IMR-90 (cell line): ENCODE measurements at regions not wholly inside any gene's neighbourhood (a gene's known extent, or its start where the extent isn't known, plus 50 kb on each side); places are given as distances from the start of the nearest gene placed in this dataset.
"Not testable (repeated sequence)": the region's sequence is repeated elsewhere in the genome, so short reads cannot be mapped to it uniquely, and the experiment has no call there.

Experiments
- ATAC-seq: fragments of 200-7000 bp; cut with Tn5 transposase; 2 replicates; pipeline ENCODE4 v1.9.1; 2020; ENCODE audit warnings: low read depth, mild to moderate bottlenecking, moderate library complexity
- BruUV-seq: library from RNA; stranded (reverse); fragments of 400-500 nt; replicated peaks from 2 replicates; lab custom pipeline; 2021; lab: Mats Ljungman, UMichigan
- CTCF ChIA-PET: fragments of 300-600 bp; formaldehyde crosslinking; extraction: SDS; loops from one replicate; lab custom pipeline; 2021; ENCODE audit warnings: antibody characterized with exemption; lab: Yijun Ruan, JAX
- POLR2A ChIA-PET: fragments of 300-600 bp; sonication (Branson Sonifier 250); formaldehyde crosslinking; loops from one replicate; lab custom pipeline; 2022; ENCODE audit warnings: antibody characterized with exemption; ENCODE audit not compliant: unreplicated experiment; lab: Charles Lee
- DNase-seq: peaks from one replicate; pipeline ENCODE4 v3.0.0; 2013
- H2AFZ ChIP-seq: replicated peaks from 2 replicates; pipeline ENCODE3; 2013; ENCODE audit warnings: low read length, mild to moderate bottlenecking; ENCODE audit not compliant: poor library complexity
- H2AK5ac ChIP-seq: 2 replicates; pipeline ENCODE4 v1.6.1; 2013; ENCODE audit warnings: low read depth, low read length, inconsistent platforms
- H2AK9ac ChIP-seq: replicated peaks from 2 replicates; pipeline ENCODE3; 2013; ENCODE audit warnings: mild to moderate bottlenecking, low read depth, low read length, moderate library complexity; ENCODE audit not compliant: poor library complexity
- H2BK120ac ChIP-seq: 2 replicates; pipeline ENCODE4 v1.6.1; 2013; ENCODE audit warnings: low read depth, low read length, inconsistent platforms
- H2BK15ac ChIP-seq: 3 replicates; pipeline ENCODE4 v1.6.1; 2013; ENCODE audit warnings: low read depth, low read length, inconsistent platforms
- H2BK20ac ChIP-seq: 2 replicates; pipeline ENCODE4 v1.6.1; 2013; ENCODE audit warnings: low read depth, mild to moderate bottlenecking, inconsistent platforms, low read length, moderate library complexity
- H2BK5ac ChIP-seq: 2 replicates; pipeline ENCODE4 v1.6.1; 2013; ENCODE audit warnings: mild to moderate bottlenecking, low read depth, low read length, inconsistent platforms; ENCODE audit not compliant: poor library complexity, severe bottlenecking
- H3K14ac ChIP-seq: replicated peaks from 2 replicates; pipeline ENCODE4 v1.6.1; 2013; ENCODE audit warnings: low read depth, low read length, inconsistent platforms
- H3K18ac ChIP-seq: 2 replicates; pipeline ENCODE4 v1.6.1; 2013; ENCODE audit warnings: low read depth, low read length, control low read depth
- H3K23ac ChIP-seq: 2 replicates; pipeline ENCODE4 v1.6.1; 2013; ENCODE audit warnings: low read depth, low read length, inconsistent platforms
- H3K27ac ChIP-seq: 2 replicates; pipeline ENCODE4 v1.5.1; 2013; ENCODE audit warnings: mild to moderate bottlenecking, control low read depth, low read length; ENCODE audit not compliant: insufficient read depth
- H3K27me3 ChIP-seq: 2 replicates; pipeline ENCODE4 v1.6.1; 2013; ENCODE audit warnings: low read length; ENCODE audit not compliant: control insufficient read depth, insufficient read depth
- H3K36me3 ChIP-seq: 2 replicates; pipeline ENCODE4 v1.6.1; 2013; ENCODE audit warnings: low read length, mixed read lengths; ENCODE audit not compliant: control insufficient read depth, insufficient read depth
- H3K4ac ChIP-seq: 2 replicates; pipeline ENCODE4 v1.6.1; 2013; ENCODE audit warnings: low read depth, low read length, inconsistent platforms
- H3K4me1 ChIP-seq: 2 replicates; pipeline ENCODE4 v1.6.1; 2013; ENCODE audit warnings: low read length, mixed read lengths; ENCODE audit not compliant: control insufficient read depth, insufficient read depth
- H3K4me2 ChIP-seq: 2 replicates; pipeline ENCODE4 v1.6.1; 2013; ENCODE audit warnings: low read depth, mild to moderate bottlenecking, control low read depth, low read length, moderate library complexity
- H3K4me3 ChIP-seq: 2 replicates; pipeline ENCODE4 v1.5.1; 2013; ENCODE audit warnings: low read depth, mild to moderate bottlenecking, control low read depth, low read length, moderate library complexity; ENCODE audit not compliant: insufficient read depth
- H3K56ac ChIP-seq: 2 replicates; pipeline ENCODE4 v1.6.1; 2013; ENCODE audit warnings: low read length, inconsistent platforms; ENCODE audit not compliant: insufficient read depth; ENCODE audit errors: extremely low read depth
- H3K79me1 ChIP-seq, 2 experiments: 2 replicates each; pipeline ENCODE4 v1.6.1; 2013; ENCODE audit warnings: low read length in 2 of 2, inconsistent platforms in 1 of 2, low read depth in 1 of 2
- H3K9ac ChIP-seq: 2 replicates; pipeline ENCODE4 v1.6.1; 2013; ENCODE audit warnings: low read depth, low read length, control low read depth
- H3K9me1 ChIP-seq: 2 replicates; pipeline ENCODE4 v1.6.1; 2013; ENCODE audit warnings: low read length, inconsistent platforms; ENCODE audit not compliant: insufficient read depth
- H3K9me3 ChIP-seq: 2 replicates; pipeline ENCODE4 v1.6.1; 2013; ENCODE audit warnings: low read length; ENCODE audit not compliant: control insufficient read depth, insufficient read depth
- H4K20me1 ChIP-seq: 2 replicates; pipeline ENCODE4 v1.6.1; 2013; ENCODE audit warnings: low read length, inconsistent platforms; ENCODE audit not compliant: insufficient read depth
- H4K5ac ChIP-seq: 2 replicates; pipeline ENCODE4 v1.6.1; 2013; ENCODE audit warnings: mild to moderate bottlenecking, low read depth, low read length, control low read depth
- H4K8ac ChIP-seq, 2 experiments: 2 replicates each; pipeline ENCODE4 v1.6.1; 2013; ENCODE audit warnings: low read depth in 2 of 2, low read length in 2 of 2, control low read depth in 1 of 2, inconsistent platforms in 1 of 2
- H4K91ac ChIP-seq: 2 replicates; pipeline ENCODE4 v1.6.1; 2013; ENCODE audit warnings: low read depth, low read length, inconsistent platforms; ENCODE audit not compliant: insufficient read depth
- WGBS, 2 experiments: methylation state at CpG; one replicate each; pipeline versions ENCODE4 v1.1.5 to v1.1.7; 2013; ENCODE audit warnings: missing lambda C conversion rate in 2 of 2; ENCODE audit not compliant: insufficient read length in 1 of 2; ENCODE audit errors: extremely low coverage in 2 of 2; 5-methylcytosine and 5-hydroxymethylcytosine counted together
- dilution Hi-C: fragments of 300-500 bp; cut with HindIII; formaldehyde crosslinking; loops from one replicate; pipeline ENCODE4 v1.14.3; 2018; ENCODE audit warnings: low sequenced_read_pairs; ENCODE audit not compliant: unreplicated experiment
- in situ Hi-C: fragments of 300-500 bp; cut with MboI; formaldehyde crosslinking; loops from 3 replicates; pipeline ENCODE4 v1.14.3; 2019; ENCODE audit warnings: low sequenced_read_pairs, inconsistent platforms, mixed read lengths
- intact Hi-C: fragments of 100-400 bp; cut with micrococcal nuclease; formaldehyde crosslinking; loops from 2 replicates; pipeline ENCODE4 v1.10.0; 2022

GRCh38 chr5:34189752-34190411, 146.9 kb upstream of the C1QTNF3 start:
- H3K27me3 ChIP-seq, H3K4me3 ChIP-seq, H2BK15ac ChIP-seq, ATAC-seq, H3K23ac ChIP-seq, H2BK120ac ChIP-seq, H3K9me1 ChIP-seq, DNase-seq, H3K18ac ChIP-seq, H2BK5ac ChIP-seq, H4K8ac ChIP-seq, H4K20me1 ChIP-seq, H3K36me3 ChIP-seq, H3K4me1 ChIP-seq, H3K4me2 ChIP-seq, H3K9ac ChIP-seq, H3K4ac ChIP-seq, H3K79me1 ChIP-seq, H2BK20ac ChIP-seq, dilution Hi-C loops, H2AK9ac ChIP-seq, in situ Hi-C loops, H4K5ac ChIP-seq, POLR2A ChIA-PET, H3K56ac ChIP-seq, H2AFZ ChIP-seq, intact Hi-C loops, CTCF ChIA-PET, H3K14ac ChIP-seq, H3K9me3 ChIP-seq, H4K91ac ChIP-seq, BruUV-seq, H2AK5ac ChIP-seq, H3K27ac ChIP-seq: not testable (repeated sequence)
- 98% methylated on average over 16 of the region's 16 CpGs; no CpG with 5 or more reads in 1 of the 2 experiments for WGBS, 2 experiments

- DNase-seq, H2AK5ac ChIP-seq, H2AFZ ChIP-seq, H2AK9ac ChIP-seq, H3K56ac ChIP-seq, BruUV-seq, H3K9me3 ChIP-seq, H3K18ac ChIP-seq, H3K9ac ChIP-seq, H3K9me1 ChIP-seq, dilution Hi-C loops, H3K27ac ChIP-seq, ATAC-seq, H2BK120ac ChIP-seq, H4K5ac ChIP-seq, H3K4me3 ChIP-seq, H4K20me1 ChIP-seq, POLR2A ChIA-PET, H3K4ac ChIP-seq, H3K4me1 ChIP-seq, H3K27me3 ChIP-seq, H4K91ac ChIP-seq, intact Hi-C loops, in situ Hi-C loops, H4K8ac ChIP-seq, H3K14ac ChIP-seq, H2BK20ac ChIP-seq, H3K23ac ChIP-seq, H3K79me1 ChIP-seq, CTCF ChIA-PET, H3K4me2 ChIP-seq, H2BK5ac ChIP-seq, H2BK15ac ChIP-seq, H3K36me3 ChIP-seq: not testable (repeated sequence)
- 94% methylated on average over 11 of the region's 16 CpGs; no CpG with 5 or more reads in 1 of the 2 experiments for WGBS, 2 experiments
These were observed 147.5 kb upstream of the C1QTNF3 start for GRCh38 chr5:34190466-34190865.
